ENCODE measurements at regions not wholly inside any gene's neighbourhood (a gene's known extent, or its start where the extent isn't known, plus 50 kb on each side); places are given as distances from the start of the nearest gene placed in this dataset.
"Not testable (repeated sequence)": the region's sequence is repeated elsewhere in the genome, so short reads cannot be mapped to it uniquely, and the experiment has no call there.

DNA sequence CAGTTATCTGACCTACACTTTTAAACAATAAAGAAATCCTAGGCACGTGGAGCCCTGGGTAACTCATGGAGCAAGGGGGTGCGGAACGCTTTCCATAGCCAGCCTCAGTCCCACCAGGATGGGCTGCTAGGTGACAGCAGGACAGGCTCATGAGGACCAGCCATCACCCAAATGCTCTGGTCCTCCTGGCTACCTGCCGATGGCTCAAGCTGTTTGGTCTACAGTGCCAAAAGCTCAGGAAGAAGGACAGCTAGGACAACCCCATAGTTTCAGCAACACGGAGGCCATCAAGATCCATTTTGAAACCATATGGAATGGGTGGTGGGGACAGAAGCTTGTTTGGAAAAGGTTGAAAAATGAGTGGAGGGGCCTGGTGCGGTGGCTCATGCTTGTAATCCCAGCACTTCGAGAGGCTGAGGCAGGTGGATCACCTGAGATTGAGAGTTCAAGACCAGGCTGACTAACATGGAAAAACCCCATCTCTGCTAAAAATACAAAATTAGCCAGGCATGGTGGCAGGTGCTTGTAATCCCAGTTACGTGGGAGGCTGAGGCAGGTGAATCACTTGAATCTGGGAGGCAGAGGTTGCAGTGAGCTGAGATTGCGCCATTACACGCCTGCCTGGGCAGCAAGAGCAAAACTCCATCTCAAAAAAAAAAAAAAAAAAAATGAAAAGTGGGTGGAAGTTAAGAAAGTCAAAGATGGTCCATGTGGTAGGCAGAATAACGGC is 93.7 kb upstream of the ALDH3B2 start:
- DNase-seq = not testable (repeated sequence)

DNA sequence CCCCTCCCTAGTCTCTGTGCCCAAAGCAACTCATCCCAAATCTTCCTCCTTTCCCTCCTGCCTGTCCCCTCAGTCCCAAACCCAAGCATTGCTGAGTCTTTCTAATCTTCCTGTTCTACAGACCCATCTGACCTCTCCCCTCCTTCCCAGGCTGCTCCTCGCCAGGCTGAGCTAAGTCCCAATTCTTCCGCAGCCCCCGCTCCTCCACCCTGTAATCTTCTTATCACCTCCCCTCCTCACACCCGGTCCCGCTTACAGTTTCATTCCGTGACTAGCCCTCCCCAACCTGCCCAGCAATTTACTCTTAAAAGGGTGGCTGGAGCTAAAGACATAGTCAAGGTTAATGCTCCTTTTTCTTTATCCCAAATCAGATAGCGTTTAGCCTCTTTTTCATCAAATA is 86.8 kb upstream of the ALDH3B2 start:
- not testable (repeated sequence) for DNase-seq

DNA sequence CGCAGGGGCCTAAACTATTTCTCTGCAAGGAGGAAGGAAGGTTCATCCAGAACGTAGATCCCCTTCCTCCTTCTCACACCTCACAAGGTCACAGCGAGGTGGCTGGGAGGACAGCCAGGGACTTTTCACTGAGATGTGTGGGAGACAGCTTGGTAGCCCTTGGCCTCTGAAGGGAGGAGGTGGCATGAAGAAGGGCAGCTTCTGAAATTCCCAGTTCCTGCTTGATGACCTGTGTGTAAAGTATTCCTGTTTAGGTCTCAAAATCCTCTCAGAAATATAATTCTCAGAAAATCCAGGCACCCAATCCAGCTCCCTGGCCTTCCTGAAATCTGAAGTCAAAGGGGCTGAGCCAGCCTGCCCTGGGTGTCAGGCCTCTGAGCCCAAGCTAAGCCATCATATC is 84.9 kb upstream of the ALDH3B2 start:
- not testable (repeated sequence) for DNase-seq

DNA sequence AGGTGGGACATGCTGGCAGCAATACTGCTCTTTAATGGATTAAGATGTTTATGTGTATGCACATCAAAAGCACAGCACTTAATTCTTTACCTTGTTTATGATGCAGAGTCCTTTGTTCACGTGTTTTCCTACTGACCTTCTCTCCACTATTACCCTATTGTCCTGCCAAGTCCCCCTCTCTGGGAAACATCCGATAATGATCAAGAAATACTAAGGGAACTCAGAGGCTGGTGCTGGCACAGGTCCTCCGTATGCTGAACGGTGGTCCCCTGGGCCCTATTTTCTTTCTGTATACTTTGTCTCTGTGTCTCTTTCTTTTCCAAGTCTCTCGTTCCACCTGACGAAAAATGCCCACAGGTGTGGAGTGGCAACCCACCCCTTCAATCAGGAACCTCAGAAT is 84.0 kb upstream of the ALDH3B2 start:
- not testable (repeated sequence) for DNase-seq

DNA sequence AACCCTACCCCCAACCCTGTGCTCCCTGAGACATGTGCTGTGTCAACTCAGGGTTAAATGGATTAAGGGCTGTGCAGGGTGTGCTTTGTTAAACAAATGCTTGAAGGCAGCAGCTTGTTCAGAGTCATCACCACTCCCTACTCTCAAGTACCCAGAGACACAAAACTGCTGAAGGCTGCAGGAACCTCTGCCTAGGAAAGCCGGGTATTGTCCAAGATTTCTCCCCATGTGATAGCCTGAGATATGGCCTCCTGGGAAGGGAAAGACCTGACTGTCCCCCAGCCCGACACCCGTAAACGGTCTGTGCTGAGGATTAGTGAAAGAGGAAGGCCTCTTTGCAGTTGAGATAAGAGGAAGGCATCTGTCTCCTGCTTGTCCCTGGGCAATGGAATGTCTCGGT is 83.6 kb upstream of the ALDH3B2 start:
- DNase-seq = not testable (repeated sequence)

DNA sequence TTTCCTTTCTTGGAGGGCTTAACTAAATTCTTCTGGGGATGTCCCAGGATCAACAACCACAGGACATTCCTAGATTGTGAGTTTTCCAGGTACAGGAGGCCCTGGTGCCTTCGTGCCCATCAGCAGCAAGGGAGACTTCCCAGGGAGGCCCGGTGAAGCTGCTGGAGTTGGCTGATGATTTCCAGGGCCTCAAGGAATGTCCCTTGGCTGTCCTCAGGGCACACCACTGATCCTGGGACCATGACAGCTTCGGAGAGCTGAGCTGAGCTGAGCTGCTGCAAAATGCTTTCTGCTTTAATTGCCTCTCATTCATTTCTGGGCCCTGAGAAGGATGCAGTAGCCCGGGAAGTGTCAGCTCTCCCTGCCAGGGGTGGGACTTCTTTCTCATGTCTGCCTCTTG is 79.4 kb upstream of the ALDH3B2 start:
- DNase-seq = not testable (repeated sequence)

DNA sequence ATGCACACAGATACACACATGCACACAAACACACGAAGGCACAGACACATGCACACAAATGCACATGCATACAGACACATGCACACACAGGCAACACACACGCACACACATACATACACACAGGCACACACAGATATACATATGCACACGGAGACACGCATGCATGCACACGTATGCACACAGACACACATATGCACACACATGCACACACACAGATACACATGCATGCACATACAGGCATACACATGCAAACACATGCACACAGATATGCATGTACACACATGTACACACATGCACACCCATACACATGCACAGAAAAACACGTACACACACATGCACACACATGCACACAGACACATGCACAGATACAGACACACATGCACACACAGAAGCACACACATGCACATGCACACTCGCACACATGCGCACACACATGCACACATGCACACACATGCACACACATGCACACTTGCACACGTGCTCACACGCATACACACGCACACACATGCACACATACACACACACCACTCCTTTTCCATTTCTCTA is 70.8 kb upstream of the ALDH3B2 start:
- no peak for DNase-seq

DNA sequence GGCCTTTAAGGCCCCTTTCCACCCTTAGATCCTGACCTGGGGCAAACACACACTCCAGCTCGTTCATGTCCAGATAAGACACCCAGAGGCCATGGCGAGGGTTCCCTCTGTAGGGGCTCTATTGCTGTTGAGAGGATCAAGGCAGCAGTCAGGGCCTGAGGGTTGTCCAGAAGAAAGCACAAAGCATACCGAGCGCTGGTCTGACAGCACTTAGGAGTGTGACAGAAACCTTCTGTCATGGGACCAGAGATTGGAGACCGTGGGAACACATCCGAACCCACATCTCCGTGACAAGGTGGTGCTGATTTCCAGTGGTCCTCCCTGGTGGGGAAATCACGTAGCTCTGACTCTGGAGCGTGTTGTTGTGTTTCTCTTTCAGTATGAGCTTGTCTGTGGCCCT is 69.8 kb upstream of the ALDH3B2 start:
- DNase-seq = not testable (repeated sequence)

DNA sequence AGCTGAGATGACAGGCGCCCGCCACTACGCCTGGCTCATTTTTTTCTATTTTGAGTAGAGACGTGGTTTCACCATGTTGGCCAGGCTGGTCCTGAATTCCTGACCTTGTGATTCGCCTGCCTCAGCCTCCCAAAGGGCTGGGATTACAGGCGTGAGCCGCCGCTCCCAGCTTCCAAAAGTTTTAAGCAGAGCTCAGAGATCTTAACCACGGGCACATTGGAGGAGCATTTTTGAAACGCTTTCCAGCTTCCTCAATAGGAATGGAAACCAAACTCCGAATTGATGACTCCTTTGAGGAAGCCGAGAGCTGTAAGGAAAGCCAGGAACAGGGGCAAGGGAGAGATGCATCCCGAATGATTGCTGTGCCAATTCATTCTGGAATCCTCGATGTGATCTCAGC is 63.8 kb upstream of the ALDH3B2 start:
- DNase-seq = not testable (repeated sequence)

DNA sequence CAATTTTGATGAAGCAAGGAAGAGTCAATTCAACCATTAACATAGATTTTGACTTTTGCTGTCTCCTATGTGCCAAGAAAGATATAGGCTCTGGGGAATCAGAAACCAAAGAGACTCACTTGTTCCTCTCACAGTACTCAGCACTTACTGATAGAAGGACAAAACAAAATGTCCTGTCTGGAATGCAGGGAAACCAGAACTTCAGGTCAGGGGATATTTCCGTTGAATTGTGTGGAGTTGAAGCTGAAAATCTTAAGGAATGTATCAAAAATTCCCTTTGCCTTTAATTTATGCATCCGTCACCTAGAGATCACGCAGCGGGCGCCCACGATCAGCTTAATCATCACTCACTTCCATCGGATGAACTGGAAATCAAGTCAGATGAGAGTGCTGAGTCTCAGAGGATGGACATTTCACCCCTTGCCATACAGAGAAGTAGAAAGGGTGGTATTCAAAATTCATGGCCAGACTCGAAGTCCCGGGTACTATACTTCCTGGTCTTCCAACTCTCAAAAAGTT is 63.2 kb upstream of the ALDH3B2 start:
- not testable (repeated sequence) for DNase-seq

DNA sequence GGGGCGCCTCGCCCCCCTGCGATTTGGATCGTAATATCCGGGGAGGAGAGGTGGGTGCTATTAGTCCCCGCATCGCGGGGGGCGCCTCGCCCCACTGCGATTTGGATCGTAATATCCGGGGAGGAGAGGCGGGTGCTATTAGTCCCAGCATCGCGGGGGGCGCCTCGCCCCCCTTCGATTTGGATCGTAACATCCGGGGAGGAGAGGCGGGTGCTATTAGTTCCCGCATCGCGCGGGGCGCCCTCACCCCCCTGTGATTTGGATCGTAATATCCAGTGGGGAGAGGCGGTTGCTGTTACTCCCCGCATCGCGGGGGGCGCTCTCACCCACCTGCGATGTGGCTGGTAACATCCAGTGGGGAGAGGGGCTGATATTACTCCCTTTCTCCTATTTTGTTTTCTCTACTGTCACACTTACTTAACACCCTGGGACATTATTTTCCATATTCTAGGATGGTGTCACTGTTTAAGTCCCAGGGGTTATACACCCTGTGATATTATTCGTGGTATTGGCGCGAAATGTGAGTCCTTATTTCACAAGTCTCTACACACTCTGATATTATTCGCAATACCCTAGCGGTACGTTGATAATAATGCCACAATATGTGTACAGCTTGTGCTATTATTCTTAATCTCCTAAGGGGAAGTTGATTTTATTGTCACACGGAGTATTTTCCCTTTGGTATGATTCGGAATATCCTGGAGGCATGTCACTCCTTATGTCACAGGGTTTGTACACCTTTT is 57.8 kb upstream of the ALDH3B2 start:
- peak; percentile 66 for DNase-seq

DNA sequence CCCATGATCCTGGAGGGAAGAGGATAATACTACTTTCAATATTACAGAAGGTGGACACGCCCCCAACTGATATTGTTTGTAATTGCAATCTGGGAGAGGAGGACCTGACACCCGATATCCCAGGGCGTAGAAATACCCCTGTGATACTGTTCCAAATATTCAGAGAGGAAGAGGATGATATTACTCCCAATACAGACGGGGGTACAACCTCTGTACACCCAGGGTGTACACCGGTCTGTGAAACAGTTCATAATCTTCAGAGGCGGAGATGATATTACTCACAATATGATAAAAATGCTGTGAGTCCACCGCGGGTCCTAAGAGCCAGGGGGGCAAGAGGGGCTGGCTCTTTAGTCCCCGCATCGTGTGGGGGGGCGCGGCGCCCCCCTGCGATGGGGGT is 57.2 kb upstream of the ALDH3B2 start:
- DNase-seq = no peak

DNA sequence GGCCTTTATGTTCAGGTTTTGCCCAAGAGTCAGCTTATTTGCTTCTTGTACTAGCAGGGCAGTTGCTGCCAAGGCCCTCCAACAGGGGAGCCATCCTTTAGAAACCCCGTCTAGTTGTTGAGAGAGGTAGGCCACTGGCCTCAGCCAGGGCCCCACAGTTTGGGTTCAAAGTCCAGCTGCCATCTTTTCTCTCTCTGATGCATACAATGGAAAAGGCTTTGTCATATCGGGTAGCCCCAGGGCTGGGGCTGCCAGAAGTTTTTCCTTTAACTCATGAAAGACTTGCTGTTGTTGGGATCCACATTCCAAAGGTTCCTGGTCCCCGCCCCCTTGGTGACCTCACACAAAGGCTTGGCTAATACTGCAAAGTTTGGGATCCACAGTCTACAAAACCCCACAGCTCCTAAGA is 53.7 kb upstream of the ALDH3B2 start:
- not testable (repeated sequence) for DNase-seq

DNA sequence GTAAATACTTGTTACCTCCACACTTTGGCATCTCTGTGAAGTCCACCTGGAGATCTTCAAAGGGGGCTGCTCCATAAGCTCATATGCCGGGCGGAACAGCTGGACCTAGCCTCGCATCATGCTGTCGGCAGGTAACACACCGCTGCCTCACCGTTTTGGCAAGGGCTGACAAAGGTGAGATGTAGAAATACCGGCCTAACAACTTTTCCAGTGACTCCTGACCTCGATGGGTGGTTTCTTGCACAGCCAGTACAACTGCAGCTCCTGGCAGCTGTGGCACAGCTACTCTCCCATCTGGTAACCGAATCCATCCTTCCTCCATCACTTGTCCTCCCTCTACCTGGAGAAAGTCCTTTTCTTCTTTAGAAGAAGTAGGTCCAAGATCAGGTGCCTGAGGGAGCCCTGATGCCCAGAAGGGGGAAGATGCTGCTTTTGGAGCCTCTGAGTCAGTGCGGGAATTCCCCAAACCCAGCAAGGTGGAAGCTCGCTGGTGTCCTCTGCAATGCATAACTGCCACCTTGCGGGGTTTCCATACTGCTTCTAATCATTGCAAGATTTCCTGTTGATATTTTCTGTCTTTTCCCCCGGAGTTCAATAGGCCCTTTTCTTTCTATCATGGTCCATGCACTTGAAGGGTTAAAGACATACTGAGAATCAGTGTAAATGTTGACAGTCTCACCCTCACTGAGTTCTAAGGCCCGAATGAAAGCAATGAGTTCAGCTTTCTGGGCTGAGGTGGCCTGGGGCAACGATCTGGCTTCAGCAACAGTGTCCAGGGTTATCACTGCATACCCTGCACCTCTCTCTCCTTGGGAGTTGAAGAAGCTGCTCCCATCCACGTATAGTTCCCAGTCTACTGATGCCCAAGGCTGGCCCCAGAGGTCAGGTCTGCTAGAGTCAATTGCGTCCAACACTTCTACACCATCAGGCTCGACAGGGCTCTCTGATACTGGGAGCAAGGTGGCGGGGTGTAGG is 52.9 kb upstream of the ALDH3B2 start:
- not testable (repeated sequence) for DNase-seq

Measured in 8988T (cell line).